ENCODE measurements at regions not wholly inside any gene's neighbourhood (a gene's known extent, or its start where the extent isn't known, plus 50 kb on each side); places are given as distances from the start of the nearest gene placed in this dataset.

GRCh38 chr2:144848423-144848822, 328.5 kb upstream of the ZEB2 start:
- no peaks in the 10 kb centered on the region for H3K4me1 ChIP-seq (ENCODE audit: insufficient read depth, low read length, poor library complexity, severe bottlenecking)
- CTCF ChIA-PET, result no interaction called here
- no peak for DNase-seq (ENCODE audit: low spot score)
- H3K36me3 ChIP-seq (ENCODE audit: insufficient read depth, low read length, poor library complexity, severe bottlenecking), result no peaks in the 10 kb centered on the region
- TF ChIP-seq EZH2 (IDR thresholded peaks at IDR 0.05; ENCODE audit: borderline replicate concordance, low read depth, low read length, poor library complexity, severe bottlenecking), result no peak
- TF ChIP-seq CTCF (conservative IDR thresholded peaks at IDR 0.05; ENCODE audit: low read depth, low read length), result no peak
- BruUV-seq (replicated peaks), result no TSS peak
- H3K4me3 ChIP-seq (ENCODE audit: low read depth, low read length, poor library complexity, severe bottlenecking), result no peak overlapping the region
- no peak overlapping the region for H3K27ac ChIP-seq (ENCODE audit: low read depth, low read length, poor library complexity, severe bottlenecking)
- H3K27me3 ChIP-seq (replicated peaks; ENCODE audit: insufficient read depth, low read depth, low read length, poor library complexity), result no peaks in the 10 kb centered on the region
- no peaks in the 10 kb centered on the region for H3K9me3 ChIP-seq (ENCODE audit: low read depth, low read length, poor library complexity, severe bottlenecking)
- POLR2A ChIA-PET (ENCODE audit: low non-redundant PET), result no interaction called here
- intact Hi-C loops (cut with micrococcal nuclease; ENCODE audit: unreplicated experiment), result no loop called here

GRCh38 chr2:144847347-144848080, 327.6 kb upstream of the ZEB2 start:
- no peaks in the 10 kb centered on the region for H3K27me3 ChIP-seq (replicated peaks; ENCODE audit: insufficient read depth, low read depth, low read length, poor library complexity)
- no peak for DNase-seq (ENCODE audit: low spot score)
- POLR2A ChIA-PET (ENCODE audit: low non-redundant PET), result no interaction called here
- no peaks in the 10 kb centered on the region for H3K4me1 ChIP-seq (ENCODE audit: insufficient read depth, low read length, poor library complexity, severe bottlenecking)
- no peak for TF ChIP-seq CTCF (conservative IDR thresholded peaks at IDR 0.05; ENCODE audit: low read depth, low read length)
- TF ChIP-seq EZH2 (IDR thresholded peaks at IDR 0.05; ENCODE audit: borderline replicate concordance, low read depth, low read length, poor library complexity, severe bottlenecking), result no peak
- H3K36me3 ChIP-seq (ENCODE audit: insufficient read depth, low read length, poor library complexity, severe bottlenecking), result no peaks in the 10 kb centered on the region
- intact Hi-C loops (cut with micrococcal nuclease; ENCODE audit: unreplicated experiment), result no loop called here
- CTCF ChIA-PET, result no interaction called here
- no peak overlapping the region for H3K4me3 ChIP-seq (ENCODE audit: low read depth, low read length, poor library complexity, severe bottlenecking)
- no peaks in the 10 kb centered on the region for H3K9me3 ChIP-seq (ENCODE audit: low read depth, low read length, poor library complexity, severe bottlenecking)
- no TSS peak for BruUV-seq (replicated peaks)
- no peak overlapping the region for H3K27ac ChIP-seq (ENCODE audit: low read depth, low read length, poor library complexity, severe bottlenecking)

GRCh38 chr2:144836635-144837350, 316.9 kb upstream of the ZEB2 start:
- H3K27ac ChIP-seq (ENCODE audit: low read depth, low read length, poor library complexity, severe bottlenecking), result peak overlapping the region; percentile 81
- no peaks in the 10 kb centered on the region for H3K36me3 ChIP-seq (ENCODE audit: insufficient read depth, low read length, poor library complexity, severe bottlenecking)
- BruUV-seq (replicated peaks), result no TSS peak
- POLR2A ChIA-PET (ENCODE audit: low non-redundant PET), result interaction anchor here (0.6 kb wide), 1 partner anchor 12 kb away, joined by 4 read pairs; no protein-coding TSS in a partner anchor
- DNase-seq (ENCODE audit: low spot score), result peak; percentile 23
- TF ChIP-seq EZH2 (IDR thresholded peaks at IDR 0.05; ENCODE audit: borderline replicate concordance, low read depth, low read length, poor library complexity, severe bottlenecking) (no peak), CTCF (conservative IDR thresholded peaks at IDR 0.05; ENCODE audit: low read depth, low read length) (no peak)
- CTCF ChIA-PET, result no interaction called here
- no peaks in the 10 kb centered on the region for H3K9me3 ChIP-seq (ENCODE audit: low read depth, low read length, poor library complexity, severe bottlenecking)
- H3K4me1 ChIP-seq (ENCODE audit: insufficient read depth, low read length, poor library complexity, severe bottlenecking), result peaks cover 53% of the 10 kb centered on the region
- H3K27me3 ChIP-seq (replicated peaks; ENCODE audit: insufficient read depth, low read depth, low read length, poor library complexity), result no peaks in the 10 kb centered on the region
- intact Hi-C loops (cut with micrococcal nuclease; ENCODE audit: unreplicated experiment), result loop anchor here (10.0 kb wide), 1 partner anchor 312 kb away; the partner anchor contains the start of gene ZEB2
- no peak overlapping the region for H3K4me3 ChIP-seq (ENCODE audit: low read depth, low read length, poor library complexity, severe bottlenecking)
